ENCODE measurements at regions not wholly inside any gene's neighbourhood (a gene's known extent, or its start where the extent isn't known, plus 50 kb on each side); places are given as distances from the start of the nearest gene placed in this dataset.

DNA sequence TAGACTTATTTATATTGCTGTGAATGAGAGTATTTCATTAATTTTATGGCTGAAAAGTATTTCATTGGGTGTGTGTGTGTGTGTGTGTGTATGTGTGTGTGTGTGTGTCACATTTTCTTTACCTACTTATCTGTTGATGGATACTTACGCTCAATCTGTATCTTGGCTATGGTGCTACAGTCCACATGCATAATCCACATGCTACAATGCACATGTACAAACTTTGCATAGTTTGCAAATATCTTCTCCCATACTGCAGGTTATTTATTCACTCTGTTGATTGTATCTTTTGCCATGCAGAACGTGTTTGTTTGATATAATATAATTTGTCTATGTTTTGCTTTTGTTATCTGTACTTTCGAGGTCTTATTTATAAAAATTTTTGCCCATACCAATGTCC is 167.8 kb downstream of the RAB28 start:
- no peak for DNase-seq

DNA sequence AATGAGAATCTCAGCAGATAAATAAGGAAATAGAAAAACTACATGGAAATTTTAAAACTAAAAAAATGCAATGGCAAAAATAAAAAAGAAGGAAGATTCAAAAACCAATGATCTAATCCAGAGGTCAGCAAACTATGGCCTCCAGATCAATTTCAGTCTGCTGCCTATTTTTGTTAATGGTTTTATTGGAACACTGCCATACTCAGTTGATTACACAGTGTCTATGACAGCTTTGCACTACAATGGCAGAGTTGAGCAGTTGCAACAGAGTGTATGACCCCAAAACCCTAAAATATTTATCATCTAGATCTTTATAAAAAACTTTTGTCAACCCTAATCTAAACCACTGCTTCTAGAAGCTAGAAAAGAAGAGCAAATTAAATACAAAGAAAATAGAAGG is 170.3 kb downstream of the RAB28 start:
- no peak for DNase-seq

DNA sequence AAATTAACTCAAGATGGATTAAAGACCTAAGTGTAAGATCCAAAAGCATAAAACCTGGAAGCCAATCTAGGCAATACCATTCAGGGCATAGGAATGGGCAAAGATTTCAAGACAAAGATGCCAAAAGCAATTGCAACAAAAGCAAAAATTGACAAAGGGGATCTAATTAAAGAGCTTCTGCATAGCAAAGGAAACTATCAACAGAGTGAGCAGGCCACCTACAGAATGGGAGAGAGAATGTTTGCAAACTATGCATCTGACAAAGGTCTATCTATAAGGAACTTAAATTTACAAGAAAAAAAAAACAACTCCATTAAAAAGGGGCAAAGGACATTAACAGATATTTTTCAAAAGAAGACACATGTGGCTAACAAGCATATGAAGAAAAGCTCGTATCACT is 171.9 kb downstream of the RAB28 start:
- DNase-seq: no peak

DNA sequence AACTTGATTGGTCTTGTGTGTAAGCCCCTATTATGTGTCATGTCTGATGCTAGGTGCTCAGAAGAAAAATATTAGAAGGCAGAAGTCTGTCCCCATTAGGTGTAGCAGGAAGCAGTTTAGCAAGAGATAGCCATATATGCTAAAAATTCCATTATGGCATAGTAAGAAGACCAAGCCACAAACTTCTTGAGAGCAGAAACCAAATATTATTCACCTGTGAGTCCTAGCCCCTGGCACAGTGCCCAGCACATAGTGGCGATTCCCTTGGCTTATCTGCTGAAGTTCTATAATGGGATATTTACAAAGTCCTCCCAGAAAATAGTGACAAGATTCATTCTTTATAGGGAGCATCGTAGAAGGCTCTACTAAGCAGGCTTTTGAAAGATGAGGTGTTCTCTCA is 174.4 kb downstream of the RAB28 start:
- no peak for DNase-seq

- no peak for DNase-seq
Observed at GRCh38 chr4:13306356-13306755, 177.8 kb downstream of the RAB28 start.

- peak; percentile 18 for DNase-seq
Observed at GRCh38 chr4:13302876-13303275, 181.3 kb downstream of the RAB28 start.

- no peak for DNase-seq
Observed at GRCh38 chr4:13299343-13299742, 184.8 kb downstream of the RAB28 start.

GRCh38 chr4:13298655-13299054 is 185.5 kb downstream of the RAB28 start:
- no peak for DNase-seq

DNA sequence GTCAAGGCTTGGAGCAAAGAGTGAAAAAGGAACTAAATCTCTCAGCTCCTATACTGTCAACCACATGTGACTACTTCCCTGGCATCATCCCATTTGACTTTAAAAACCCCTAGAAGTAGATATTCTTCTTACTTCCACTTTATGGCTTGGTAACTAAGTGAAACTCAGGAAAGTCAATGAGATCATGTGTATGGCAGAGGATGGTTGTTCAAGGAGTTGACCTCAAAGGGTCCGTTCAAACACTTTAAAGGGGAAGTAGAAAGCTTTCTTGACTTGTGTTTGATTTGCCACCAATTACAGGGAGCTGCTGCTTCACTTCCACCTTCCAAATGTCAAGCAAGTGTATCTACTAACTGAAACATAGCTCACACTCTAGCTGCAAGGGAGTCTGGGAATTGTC is 187.2 kb downstream of the RAB28 start:
- no peak for DNase-seq

DNA sequence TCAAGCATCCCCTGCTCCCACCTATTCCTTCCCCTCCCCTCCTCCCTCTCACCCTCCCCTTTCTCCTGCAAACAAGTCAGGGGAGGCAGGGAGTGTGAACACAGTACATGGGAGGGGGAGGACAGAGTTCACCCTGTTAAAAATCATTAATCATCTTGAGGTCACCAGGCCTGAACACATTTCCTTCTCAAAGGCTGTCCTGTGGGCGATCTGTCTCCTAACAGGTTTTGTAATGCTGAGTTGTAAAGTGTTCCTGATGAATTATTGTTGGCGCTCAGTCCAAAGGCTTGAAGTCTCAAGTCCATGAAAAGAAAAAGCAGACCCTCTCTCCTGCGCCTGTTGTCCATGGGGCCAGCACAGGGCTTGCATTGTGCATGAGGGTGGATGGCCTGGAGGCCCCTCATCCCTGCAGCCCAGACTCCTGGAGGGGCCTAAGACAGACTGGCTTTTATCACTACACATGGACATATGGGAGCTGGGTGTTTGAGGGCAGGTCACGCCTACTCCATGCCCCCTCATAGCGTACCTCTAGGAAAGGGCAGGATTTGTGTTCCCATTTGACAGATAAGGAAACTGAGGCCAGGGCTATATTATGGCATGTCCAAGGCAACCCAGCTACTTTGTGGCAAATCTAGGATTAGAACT is 189.1 kb downstream of the RAB28 start:
- peak; percentile 3 for DNase-seq

DNA sequence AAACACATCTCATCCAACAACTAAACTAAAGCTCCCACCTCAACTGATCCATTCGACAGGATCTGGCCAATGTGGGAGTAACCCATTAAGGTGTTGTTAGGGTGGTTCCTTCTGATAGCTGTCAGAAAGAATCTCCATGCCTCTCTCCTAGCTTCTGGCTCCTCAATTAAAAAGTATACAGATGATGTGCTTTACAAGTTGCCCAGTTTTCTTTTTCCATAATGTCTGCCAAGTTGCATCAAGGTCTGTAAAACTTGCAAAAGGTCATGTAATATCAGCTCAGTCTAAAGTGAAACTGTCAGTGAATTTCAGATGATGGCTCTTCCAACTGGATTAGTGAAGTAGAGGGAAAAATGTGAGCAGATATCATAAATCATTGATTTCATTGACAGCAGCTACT is 191.8 kb downstream of the RAB28 start:
- no peak for DNase-seq

DNA sequence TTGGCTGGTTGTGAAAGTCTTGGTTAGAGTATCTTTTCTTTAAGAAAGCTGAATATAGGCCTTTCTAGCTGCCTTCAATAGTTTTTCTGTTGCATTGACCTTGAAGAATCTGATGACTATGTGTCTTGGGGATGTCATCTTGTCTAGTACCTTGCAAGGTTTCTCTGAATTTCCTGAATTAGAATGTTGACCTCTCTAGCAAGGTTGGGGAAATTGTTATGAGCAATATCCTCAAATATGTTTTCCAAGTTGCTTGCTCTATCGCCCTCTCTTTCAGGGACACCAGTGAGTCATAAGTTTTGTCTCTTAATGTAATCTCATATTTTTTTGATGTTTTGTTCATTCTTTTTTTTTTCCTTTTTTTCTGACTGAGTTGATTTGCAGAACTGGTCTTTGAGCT is 194.7 kb downstream of the RAB28 start:
- DNase-seq: no peak

DNA sequence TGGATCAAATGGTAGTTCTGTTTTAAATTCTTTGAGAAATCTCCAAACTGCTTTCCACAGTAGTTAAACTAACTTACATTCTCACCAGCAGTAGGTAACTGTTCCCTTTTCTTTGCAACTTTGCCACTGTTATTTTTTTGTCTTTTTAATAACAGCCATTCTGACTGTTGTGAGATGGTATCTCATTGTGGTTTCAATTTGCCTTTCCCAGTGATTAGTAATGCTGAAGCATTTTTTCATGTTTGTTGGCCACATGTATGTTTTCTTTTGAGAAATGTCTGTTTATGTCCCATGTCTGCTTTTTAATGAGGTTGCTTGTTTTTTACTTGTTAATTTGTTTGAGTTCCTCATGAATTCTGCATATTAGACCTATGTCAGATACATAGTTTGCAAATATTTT is 198.8 kb downstream of the RAB28 start:
- no peak for DNase-seq

- no peak for DNase-seq
Observed at GRCh38 chr4:13284932-13285331, 199.2 kb downstream of the RAB28 start.

DNA sequence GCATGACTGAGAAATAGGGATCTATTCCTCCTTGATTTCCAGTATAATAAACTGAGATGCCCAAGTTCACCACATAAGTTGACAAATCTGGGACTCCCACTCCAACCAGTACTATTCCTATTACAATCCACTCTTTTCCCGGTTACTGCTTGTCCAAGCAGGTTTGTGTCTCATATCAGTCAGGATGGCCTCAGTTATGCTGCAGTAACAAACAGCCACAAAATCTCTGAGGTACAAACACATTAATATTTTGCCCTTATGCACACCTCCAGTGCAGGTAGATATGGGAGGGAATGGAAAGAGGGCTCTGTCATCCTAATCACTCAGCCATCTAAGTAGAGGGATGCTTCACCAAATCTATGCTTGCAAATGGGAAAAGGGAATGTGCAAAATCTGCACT is 207.8 kb downstream of the RAB28 start:
- no peak for DNase-seq

- no peak for DNase-seq
Observed at GRCh38 chr4:13268703-13269102, 215.4 kb downstream of the RAB28 start.

- no peak for DNase-seq
Observed at GRCh38 chr4:13268165-13268564, 216.0 kb downstream of the RAB28 start.

DNA sequence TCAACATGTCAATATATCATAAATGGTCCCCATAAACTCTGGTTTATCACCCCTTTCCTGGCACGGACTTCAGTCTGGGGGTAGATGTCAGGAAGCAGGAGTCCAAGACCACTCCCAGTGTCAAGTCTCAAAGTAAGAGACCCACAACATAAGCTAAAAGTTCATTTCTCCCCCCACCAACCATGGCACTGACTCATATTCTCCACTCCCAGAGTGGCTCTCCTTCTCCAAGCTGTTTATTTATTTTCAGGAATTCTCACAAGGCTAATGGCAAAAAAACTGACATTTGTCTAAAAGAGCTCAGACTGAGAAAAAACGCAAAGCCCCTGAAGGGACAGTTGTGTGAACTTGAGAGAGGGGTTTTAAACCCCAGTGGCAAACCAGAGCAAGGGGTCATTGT is 217.0 kb downstream of the RAB28 start:
- DNase-seq: no peak

DNA sequence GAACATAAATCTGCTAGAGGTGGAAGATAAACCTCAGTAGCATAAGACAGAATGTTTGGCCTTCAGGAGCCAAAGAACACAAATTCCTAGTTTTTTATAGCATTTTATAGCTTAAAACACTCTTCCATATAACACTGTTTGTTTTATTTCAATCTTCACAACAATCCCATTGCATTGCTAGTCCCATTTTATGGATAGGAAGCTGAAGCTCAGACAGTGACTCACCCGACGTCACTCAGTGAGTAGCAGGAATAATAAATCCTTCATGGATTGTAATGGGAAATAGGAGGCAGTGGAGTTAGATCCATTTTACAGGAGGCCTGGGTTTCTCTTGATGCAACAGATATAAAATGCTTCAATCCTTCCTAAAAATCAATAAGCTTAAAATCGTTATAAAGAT is 217.5 kb downstream of the RAB28 start:
- DNase-seq: no peak

DNA sequence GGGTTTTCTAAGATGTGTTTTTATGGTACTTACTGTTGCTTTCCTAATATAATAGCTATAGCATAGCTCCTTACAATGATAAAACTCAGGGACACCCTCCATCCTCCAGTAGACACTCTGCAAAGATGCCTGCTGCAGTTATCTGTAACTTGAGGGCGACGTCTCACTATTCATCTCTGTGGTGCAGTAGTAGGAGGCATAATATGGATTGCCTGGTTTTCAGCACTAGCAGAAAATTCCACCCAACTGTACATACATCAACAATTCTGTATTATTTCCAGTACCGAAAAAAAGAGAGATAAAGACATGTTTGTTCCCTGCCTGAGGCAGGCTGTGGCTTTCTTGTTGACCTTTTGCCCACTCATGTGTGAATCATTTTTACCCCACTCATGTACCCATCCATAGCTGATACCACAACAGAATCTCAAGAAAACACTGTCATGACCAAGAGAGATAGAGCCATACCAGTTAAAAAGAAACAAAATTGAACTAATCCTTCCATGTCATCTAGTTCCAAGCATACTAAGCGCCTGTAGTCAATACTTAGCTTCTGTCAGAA is 220.1 kb downstream of the RAB28 start:
- no peak for DNase-seq

DNA sequence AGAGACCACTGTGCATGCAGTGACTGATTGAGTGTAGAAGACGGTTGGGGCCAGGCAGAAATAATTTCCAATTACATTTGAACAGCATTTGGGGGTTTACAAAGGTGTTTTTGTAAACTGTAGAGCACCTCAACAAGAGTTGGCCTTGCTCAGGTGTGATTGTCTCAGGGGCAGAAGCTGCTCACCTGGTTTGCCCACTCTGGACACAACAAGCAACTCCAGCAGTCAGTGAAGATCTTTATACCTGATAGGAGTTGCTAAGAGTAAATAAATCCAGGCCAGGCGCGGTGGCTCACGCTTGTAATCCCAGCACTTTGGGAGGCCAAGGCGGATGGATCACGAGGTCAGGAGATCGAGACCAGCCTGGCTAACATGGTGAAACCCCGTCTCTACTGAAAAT is 221.3 kb downstream of the RAB28 start:
- DNase-seq: no peak

DNA sequence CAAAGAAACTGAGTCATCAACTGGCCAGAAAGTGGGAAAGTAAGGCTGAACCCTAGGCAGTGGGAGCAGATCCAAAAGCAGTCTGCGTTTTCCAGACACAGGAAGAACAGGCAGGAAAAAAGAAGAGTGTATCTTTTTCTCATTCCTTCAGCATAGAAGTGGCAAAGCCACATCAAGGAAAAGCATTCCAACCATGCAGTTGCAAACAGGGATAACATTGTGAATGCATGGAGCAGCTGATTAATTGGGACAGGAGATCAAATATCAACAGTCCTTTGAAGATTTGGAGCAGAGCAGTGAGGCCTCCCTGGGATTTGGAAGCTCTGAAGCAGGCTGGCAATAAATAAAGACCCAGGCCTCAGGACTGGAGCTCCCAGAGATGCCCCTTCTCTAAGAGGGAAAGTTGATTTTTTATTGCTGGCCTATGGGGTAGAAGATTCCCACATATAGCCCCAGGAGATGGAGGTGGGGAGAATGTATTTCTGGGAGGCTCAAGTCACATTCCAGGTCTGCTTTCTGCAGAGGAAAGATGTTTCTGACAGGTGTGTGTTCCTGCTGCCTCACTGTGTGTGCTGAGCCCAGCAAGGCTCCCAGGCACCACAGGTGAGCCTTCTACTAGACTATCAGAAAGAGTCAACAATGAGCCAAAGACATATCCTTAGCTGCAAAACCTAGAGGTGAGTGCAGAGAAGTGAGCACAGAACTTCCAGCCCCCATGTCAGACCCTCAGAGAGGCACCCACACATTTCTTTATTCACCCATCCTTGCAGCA is 222.5 kb downstream of the RAB28 start:
- peak; percentile 15 for DNase-seq

- no peak for DNase-seq
Observed at GRCh38 chr4:13260513-13260912, 223.6 kb downstream of the RAB28 start.

- no peak for DNase-seq
Observed at GRCh38 chr4:13250263-13250662, 233.9 kb downstream of the RAB28 start.

Data from eye (tissue), 1 donor.